AG09309 (cell line): ENCODE measurements at regions not wholly inside any gene's neighbourhood (a gene's known extent, or its start where the extent isn't known, plus 50 kb on each side); places are given as distances from the start of the nearest gene placed in this dataset.

ENCODE experiments used
- DNase-seq: peaks from one replicate; pipeline ENCODE4 v3.0.0-alpha.2; 2010; ENCODE audit warnings: low read depth
- H3K4me3 ChIP-seq: 2 replicates; pipeline ENCODE4 v1.5.1; 2011; ENCODE audit warnings: mild to moderate bottlenecking, low read depth, low read length, moderate library complexity; ENCODE audit not compliant: control insufficient read depth
- TF ChIP-seq, protein P1 (sequence below): IDR thresholded peaks from 2 replicates; pipeline ENCODE4 v1.5.1; 2011; ENCODE audit warnings: mild to moderate bottlenecking, low read depth, low read length, inconsistent platforms; ENCODE audit not compliant: insufficient read depth, control insufficient read depth; ENCODE audit errors: missing control alignments

GRCh38 chr16:9508328-9508936, 417.0 kb downstream of the HAPSTR1 start:
- TF ChIP-seq, protein P1, sequence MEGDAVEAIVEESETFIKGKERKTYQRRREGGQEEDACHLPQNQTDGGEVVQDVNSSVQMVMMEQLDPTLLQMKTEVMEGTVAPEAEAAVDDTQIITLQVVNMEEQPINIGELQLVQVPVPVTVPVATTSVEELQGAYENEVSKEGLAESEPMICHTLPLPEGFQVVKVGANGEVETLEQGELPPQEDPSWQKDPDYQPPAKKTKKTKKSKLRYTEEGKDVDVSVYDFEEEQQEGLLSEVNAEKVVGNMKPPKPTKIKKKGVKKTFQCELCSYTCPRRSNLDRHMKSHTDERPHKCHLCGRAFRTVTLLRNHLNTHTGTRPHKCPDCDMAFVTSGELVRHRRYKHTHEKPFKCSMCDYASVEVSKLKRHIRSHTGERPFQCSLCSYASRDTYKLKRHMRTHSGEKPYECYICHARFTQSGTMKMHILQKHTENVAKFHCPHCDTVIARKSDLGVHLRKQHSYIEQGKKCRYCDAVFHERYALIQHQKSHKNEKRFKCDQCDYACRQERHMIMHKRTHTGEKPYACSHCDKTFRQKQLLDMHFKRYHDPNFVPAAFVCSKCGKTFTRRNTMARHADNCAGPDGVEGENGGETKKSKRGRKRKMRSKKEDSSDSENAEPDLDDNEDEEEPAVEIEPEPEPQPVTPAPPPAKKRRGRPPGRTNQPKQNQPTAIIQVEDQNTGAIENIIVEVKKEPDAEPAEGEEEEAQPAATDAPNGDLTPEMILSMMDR = no peak
- DNase-seq = no peak
- no peak overlapping the region for H3K4me3 ChIP-seq

- H3K4me3 ChIP-seq = no peak overlapping the region
- DNase-seq = no peak
- TF ChIP-seq, protein P1 = no peak
These were observed 418.2 kb downstream of the HAPSTR1 start for GRCh38 chr16:9509663-9510062.

DNA sequence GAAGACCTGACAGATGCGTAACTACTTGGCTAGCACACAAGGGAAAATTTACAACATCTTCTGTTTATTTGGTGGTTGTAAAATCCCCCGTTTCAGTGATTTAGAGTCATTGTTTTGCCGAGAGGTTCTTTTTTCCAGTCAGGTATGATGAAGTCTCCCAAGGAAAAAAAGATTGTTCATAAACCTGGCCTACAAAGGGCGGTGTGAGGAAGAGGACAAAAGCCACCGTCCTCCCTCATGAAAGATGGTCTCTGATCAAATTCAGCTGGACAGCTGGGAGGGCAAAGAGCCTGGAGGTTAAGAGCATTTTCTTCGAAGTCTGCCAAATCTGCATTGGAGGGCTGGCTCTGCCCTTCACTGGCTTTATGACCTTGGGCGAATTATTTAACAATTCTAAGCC, 419.9 kb downstream of the HAPSTR1 start:
- no peak for DNase-seq
- TF ChIP-seq, protein P1 = no peak
- no peak overlapping the region for H3K4me3 ChIP-seq

DNA sequence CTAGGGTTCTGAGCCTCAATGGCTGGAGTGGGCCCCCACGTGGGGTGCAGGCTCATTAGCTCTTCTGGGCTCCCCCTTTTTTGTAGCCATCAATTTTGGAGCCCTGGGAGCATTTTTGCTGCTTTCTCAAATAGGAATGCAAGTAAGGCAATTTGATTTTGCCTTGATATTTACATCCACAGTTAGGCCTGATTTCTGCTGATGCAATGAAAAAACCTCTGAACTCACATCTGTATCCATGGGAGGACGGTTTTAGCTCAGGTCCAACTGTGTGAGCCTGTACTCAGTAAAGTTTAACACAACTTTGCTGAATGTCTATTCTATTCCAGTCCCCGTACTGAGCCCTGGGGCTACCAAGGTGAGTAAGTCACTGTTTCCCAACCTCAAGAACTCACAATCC, 425.0 kb downstream of the HAPSTR1 start:
- TF ChIP-seq, protein P1 = no peak
- no peak for DNase-seq
- no peak overlapping the region for H3K4me3 ChIP-seq

DNA sequence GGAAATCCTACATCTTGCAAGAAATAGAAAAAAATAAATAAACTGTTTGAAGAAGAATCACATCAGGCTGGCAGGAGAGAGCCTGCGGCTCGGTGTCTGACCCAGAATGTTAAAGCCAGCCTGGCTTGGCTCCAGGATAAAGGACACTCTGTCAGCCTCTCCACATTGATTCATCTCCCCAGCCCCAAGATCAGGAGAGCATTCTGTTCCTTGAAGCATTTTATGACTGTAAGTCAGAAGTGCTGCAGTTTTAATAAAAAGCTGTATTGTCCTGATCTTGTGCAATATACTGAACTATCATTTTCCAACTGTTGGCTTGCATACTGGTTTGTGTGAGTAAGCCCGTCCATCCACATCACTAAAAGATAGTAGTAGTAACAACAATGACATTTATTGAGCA, 426.6 kb downstream of the HAPSTR1 start:
- no peak overlapping the region for H3K4me3 ChIP-seq
- TF ChIP-seq, protein P1 = no peak
- no peak for DNase-seq

GRCh38 chr16:9518581-9518980, 427.1 kb downstream of the HAPSTR1 start:
- DNase-seq = no peak
- TF ChIP-seq, protein P1 = no peak
- H3K4me3 ChIP-seq = no peak overlapping the region

- TF ChIP-seq, protein P1 = no peak
- DNase-seq = no peak
- no peak overlapping the region for H3K4me3 ChIP-seq
These were observed 430.4 kb downstream of the HAPSTR1 start for GRCh38 chr16:9521749-9522370.
